H9 (cell line): ENCODE measurements at regions not wholly inside any gene's neighbourhood (a gene's known extent, or its start where the extent isn't known, plus 50 kb on each side); places are given as distances from the start of the nearest gene placed in this dataset.

Experiments
- DNase-seq: peaks from one replicate; pipeline ENCODE4 v3.0.0-alpha.2; 2017
- H2AFZ ChIP-seq: one replicate; pipeline ENCODE4 v1.6.1; 2013; ENCODE audit warnings: mild to moderate bottlenecking, low read length, control low read depth, moderate library complexity
- H2AK5ac ChIP-seq: 2 replicates; pipeline ENCODE4 v1.6.1; 2013; ENCODE audit warnings: low read length, control low read depth, mixed read lengths; ENCODE audit not compliant: insufficient read length
- H2BK120ac ChIP-seq: one replicate; pipeline ENCODE4 v1.6.1; 2013; ENCODE audit warnings: low read depth, mild to moderate bottlenecking, low read length, control low read depth, inconsistent platforms; ENCODE audit not compliant: poor library complexity, severe bottlenecking
- H2BK12ac ChIP-seq: 2 replicates; pipeline ENCODE4 v1.6.1; 2013; ENCODE audit warnings: low read length, control low read depth, mixed read lengths, low read depth; ENCODE audit not compliant: insufficient read length
- H2BK15ac ChIP-seq: 2 replicates; pipeline ENCODE4 v1.6.1; 2013; ENCODE audit warnings: low read depth, low read length, control low read depth
- H2BK20ac ChIP-seq: one replicate; pipeline ENCODE4 v1.6.1; 2013; ENCODE audit warnings: low read depth, mild to moderate bottlenecking, low read length, control low read depth, inconsistent platforms; ENCODE audit not compliant: poor library complexity, severe bottlenecking
- H2BK5ac ChIP-seq: 2 replicates; pipeline ENCODE4 v1.6.1; 2013; ENCODE audit warnings: low read length, control low read depth, mixed read lengths; ENCODE audit not compliant: insufficient read length
- H3K14ac ChIP-seq: 2 replicates; pipeline ENCODE4 v1.6.1; 2013; ENCODE audit warnings: low read length, control low read depth; ENCODE audit not compliant: insufficient read depth
- H3K18ac ChIP-seq: 2 replicates; pipeline ENCODE4 v1.6.1; 2013; ENCODE audit warnings: low read depth, mild to moderate bottlenecking, mixed read lengths, low read length, control low read depth; ENCODE audit not compliant: insufficient read length
- H3K23ac ChIP-seq: 2 replicates; pipeline ENCODE4 v1.6.1; 2013; ENCODE audit warnings: low read length, control low read depth, mixed read lengths, low read depth; ENCODE audit not compliant: insufficient read length
- H3K23me2 ChIP-seq: 2 replicates; pipeline ENCODE4 v1.6.1; 2013; ENCODE audit warnings: low read depth, mild to moderate bottlenecking, mixed read lengths, low read length, control low read depth; ENCODE audit not compliant: insufficient read length, poor library complexity, severe bottlenecking
- H3K27ac ChIP-seq: 2 replicates; pipeline ENCODE4 v1.5.1; 2013; ENCODE audit warnings: low read length, control low read depth, mixed read lengths, low read depth; ENCODE audit not compliant: insufficient read length
- H3K27me3 ChIP-seq: 2 replicates; pipeline ENCODE4 v1.6.1; 2013; ENCODE audit warnings: low read length, control low read depth, inconsistent platforms; ENCODE audit not compliant: insufficient read depth
- H3K4ac ChIP-seq: 2 replicates; pipeline ENCODE4 v1.6.1; 2013; ENCODE audit warnings: low read depth, mild to moderate bottlenecking, control low read depth, inconsistent platforms, low read length, moderate library complexity
- H3K4me1 ChIP-seq: 2 replicates; pipeline ENCODE4 v1.6.1; 2013; ENCODE audit warnings: low read length, control low read depth, inconsistent platforms; ENCODE audit not compliant: insufficient read depth
- H3K4me2 ChIP-seq: 2 replicates; pipeline ENCODE4 v1.6.1; 2013; ENCODE audit warnings: low read length, control low read depth, mixed read lengths; ENCODE audit not compliant: insufficient read length, insufficient read depth
- H3K56ac ChIP-seq: 2 replicates; pipeline ENCODE4 v1.6.1; 2013; ENCODE audit warnings: low read depth, mild to moderate bottlenecking, mixed read lengths, low read length, control low read depth; ENCODE audit not compliant: insufficient read length
- H3K79me1 ChIP-seq: 2 replicates; pipeline ENCODE4 v1.6.1; 2013; ENCODE audit warnings: low read depth, mild to moderate bottlenecking, moderate library complexity, low read length, control low read depth, inconsistent platforms; ENCODE audit not compliant: insufficient read depth, poor library complexity, severe bottlenecking
- H3K79me2 ChIP-seq: 2 replicates; pipeline ENCODE4 v1.6.1; 2013; ENCODE audit warnings: low read length, control low read depth, inconsistent platforms; ENCODE audit not compliant: insufficient read depth
- H3K9ac ChIP-seq: 2 replicates; pipeline ENCODE4 v1.6.1; 2013; ENCODE audit warnings: low read length, control low read depth, mixed read lengths; ENCODE audit not compliant: insufficient read length; ENCODE audit errors: extremely low read depth
- H3K9me3 ChIP-seq: one replicate; pipeline ENCODE4 v1.6.1; 2013; ENCODE audit warnings: low read depth, low read length, inconsistent platforms; ENCODE audit not compliant: control insufficient read depth
- H3T11ph ChIP-seq: one replicate; pipeline ENCODE4 v1.6.1; 2013; ENCODE audit warnings: mild to moderate bottlenecking, low read length, control low read depth, inconsistent platforms
- H4K20me1 ChIP-seq: one replicate; pipeline ENCODE4 v1.6.1; 2013; ENCODE audit not compliant: control insufficient read depth, insufficient read length, insufficient read depth
- H4K5ac ChIP-seq: 2 replicates; pipeline ENCODE4 v1.6.1; 2013; ENCODE audit warnings: low read depth, mild to moderate bottlenecking, mixed read lengths, low read length, control low read depth; ENCODE audit not compliant: insufficient read length
- H4K8ac ChIP-seq: replicated peaks from 2 replicates; pipeline ENCODE4 v1.6.1; 2013; ENCODE audit warnings: low read length, control low read depth, mixed read lengths, low read depth; ENCODE audit not compliant: insufficient read length
- H4K91ac ChIP-seq: 2 replicates; pipeline ENCODE4 v1.6.1; 2013; ENCODE audit warnings: low read depth, mild to moderate bottlenecking, moderate library complexity, mixed read lengths, low read length, control low read depth; ENCODE audit not compliant: insufficient read length
- H3K27ac Mint-ChIP-seq, 3 experiments: 2 replicates in 2 of 3; 3 replicates in 1 of 3; pipeline ENCODE4 v1.8.0; 2020 to 2021; ENCODE audit warnings: mixed read lengths in 3 of 3, mild to moderate bottlenecking in 1 of 3, moderate library complexity in 1 of 3
- H3K27me3 Mint-ChIP-seq: 2 replicates; pipeline ENCODE4 v1.8.0; 2021; ENCODE audit warnings: low read depth, mild to moderate bottlenecking, moderate library complexity, mixed read lengths
- H3K36me3 Mint-ChIP-seq, 3 experiments: 2 replicates in 2 of 3; 3 replicates in 1 of 3; pipeline ENCODE4 v1.8.0; 2020 to 2021; ENCODE audit warnings: low read depth in 3 of 3, mixed read lengths in 3 of 3; ENCODE audit not compliant: insufficient read depth in 1 of 3
- H3K4me1 Mint-ChIP-seq, 2 experiments: 2 replicates each; pipeline ENCODE4 v1.8.0; 2020; ENCODE audit warnings: mixed read lengths in 2 of 2
- H3K4me3 Mint-ChIP-seq, 2 experiments: 2 replicates in 1 of 2; 3 replicates in 1 of 2; pipeline ENCODE4 v1.8.0; 2020 to 2021; ENCODE audit warnings: mild to moderate bottlenecking in 2 of 2, mixed read lengths in 2 of 2, moderate library complexity in 1 of 2
- H3K9me3 Mint-ChIP-seq, 2 experiments: 2 replicates in 1 of 2; 3 replicates in 1 of 2; pipeline ENCODE4 v1.8.0; 2020; ENCODE audit warnings: mild to moderate bottlenecking in 2 of 2, mixed read lengths in 2 of 2, moderate library complexity in 1 of 2
- CTCF ChIP-seq: fragments of 200-600 bp; sonication (generic); conservative IDR thresholded peaks from 3 replicates; pipeline ENCODE4 v1.8.0; 2021; ENCODE audit warnings: antibody characterized with exemption, mild to moderate bottlenecking
- WGBS: extraction: QIAGEN DNeasy Blood & Tissue Kit; methylation state at CpG from one replicate; pipeline ENCODE4 v1.1.7; 2013; ENCODE audit warnings: missing lambda C conversion rate, low lambda C conversion rate, mixed read lengths; ENCODE audit not compliant: insufficient read length; ENCODE audit errors: extremely low coverage; 5-methylcytosine and 5-hydroxymethylcytosine counted together

GRCh38 chr3:25114532-25114931 lies 313.5 kb upstream of the RARB start:
- H3K4me3 Mint-ChIP-seq = no peak overlapping the region
- Histone ChIP-seq H4K5ac (no peak overlapping the region), H4K8ac (no peak overlapping the region), H2AK5ac (no peak overlapping the region), H3K9ac (no peak overlapping the region), H3K23ac (no peak overlapping the region), H4K20me1 (no peaks in the 10 kb centered on the region), H2BK5ac (no peak overlapping the region), H3K18ac (no peak overlapping the region), H3K23me2 (no peaks in the 10 kb centered on the region), H3T11ph (no peak overlapping the region), H2BK15ac (no peak overlapping the region), H2BK12ac (no peak overlapping the region), H3K79me2 (no peaks in the 10 kb centered on the region), H4K91ac (no peak overlapping the region), H3K4ac (no peak overlapping the region), H3K27me3 (no peaks in the 10 kb centered on the region), H3K9me3 (no peaks in the 10 kb centered on the region), H3K56ac (no peak overlapping the region), H2BK20ac (no peak overlapping the region), H3K79me1 (no peaks in the 10 kb centered on the region), H3K4me2 (no peak overlapping the region), H2AFZ (no peak overlapping the region), H2BK120ac (no peak overlapping the region), H3K4me1 (no peaks in the 10 kb centered on the region), H3K14ac (no peak overlapping the region), H3K27ac (no peak overlapping the region)
- no peaks in the 10 kb centered on the region for H3K36me3 Mint-ChIP-seq
- peaks cover 0 to 4% of the 10 kb centered on the region in 2 experiments; a peak in 1 of 4 replicates for H3K4me1 Mint-ChIP-seq
- H3K27ac Mint-ChIP-seq = no peak overlapping the region
- H3K27me3 Mint-ChIP-seq = no peaks in the 10 kb centered on the region
- no peak for TF ChIP-seq CTCF
- WGBS = no CpG with 5 or more reads among the region's 2 CpGs
- no peak for DNase-seq
- no peaks in the 10 kb centered on the region; a peak in 1 of 5 replicates for H3K9me3 Mint-ChIP-seq
